T-helper 2 cell treated with Interferon-gamma antibody and Interleukin-4, amounts not matched to agents 5 μg/mL and 100 μg/mL, for 36 hours (primary cell): ENCODE measurements at regions not wholly inside any gene's neighbourhood (a gene's known extent, or its start where the extent isn't known, plus 50 kb on each side); places are given as distances from the start of the nearest gene placed in this dataset.
"Not testable (repeated sequence)": the region's sequence is repeated elsewhere in the genome, so short reads cannot be mapped to it uniquely, and the experiment has no call there.

ENCODE experiments used
- DNase-seq: peaks from one replicate; pipeline ENCODE4 v3.0.0; 2021; ENCODE audit warnings: low spot score
- H3K27ac Mint-ChIP-seq: one replicate; pipeline ENCODE4 v1.8.0; 2021; ENCODE audit warnings: mild to moderate bottlenecking, mixed read lengths
- H3K27me3 Mint-ChIP-seq: one replicate; pipeline ENCODE4 v1.8.0; 2021; ENCODE audit warnings: low read depth, mixed read lengths
- H3K36me3 Mint-ChIP-seq: one replicate; pipeline ENCODE4 v1.8.0; 2021; ENCODE audit warnings: low read depth, mixed read lengths
- H3K4me1 Mint-ChIP-seq: one replicate; pipeline ENCODE4 v1.8.0; 2021; ENCODE audit warnings: low read depth, mixed read lengths
- H3K4me3 Mint-ChIP-seq: one replicate; pipeline ENCODE4 v1.8.0; 2022; ENCODE audit warnings: mild to moderate bottlenecking, moderate library complexity, mixed read lengths
- H3K9me3 Mint-ChIP-seq: one replicate; pipeline ENCODE4 v1.8.0; 2021; ENCODE audit warnings: mixed read lengths

- Mint-ChIP-seq H3K9me3 (peaks cover 7% of the 10 kb centered on the region), H3K4me1 (no peaks in the 10 kb centered on the region), H3K27me3 (no peaks in the 10 kb centered on the region), H3K36me3 (no peaks in the 10 kb centered on the region), H3K4me3 (no peak overlapping the region), H3K27ac (no peak overlapping the region)
- DNase-seq: no peak
Observed at GRCh38 chr2:71976685-71977084, 171.0 kb downstream of the CYP26B1 start.

- Mint-ChIP-seq H3K36me3 (no peaks in the 10 kb centered on the region), H3K4me3 (no peak overlapping the region), H3K27me3 (no peaks in the 10 kb centered on the region), H3K9me3 (peaks cover 7% of the 10 kb centered on the region), H3K27ac (no peak overlapping the region), H3K4me1 (no peaks in the 10 kb centered on the region)
- no peak for DNase-seq
Observed at GRCh38 chr2:71974846-71975245, 172.8 kb downstream of the CYP26B1 start.

DNA sequence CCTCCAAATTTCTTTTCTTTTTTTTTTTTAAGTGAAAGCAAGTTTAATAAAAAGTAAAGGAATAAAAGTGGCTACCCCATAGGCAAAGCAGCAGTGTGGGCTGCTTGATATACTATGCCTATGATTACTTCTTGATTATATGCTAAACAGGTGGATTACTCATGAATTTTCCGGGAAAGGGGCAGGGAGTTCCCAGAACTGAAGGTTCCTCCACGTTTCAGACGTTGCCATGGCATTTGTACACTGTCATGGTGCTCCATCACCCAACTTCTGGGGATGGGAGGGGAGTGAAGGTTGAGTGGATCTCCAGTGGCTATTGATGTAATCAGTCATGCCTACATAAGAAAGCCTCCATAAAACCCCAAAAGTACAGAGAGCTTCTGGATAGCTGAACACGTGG lies 176.2 kb downstream of the CYP26B1 start:
- Mint-ChIP-seq H3K4me3 (no peak overlapping the region), H3K27ac (no peak overlapping the region), H3K9me3 (no peaks in the 10 kb centered on the region), H3K4me1 (no peaks in the 10 kb centered on the region), H3K27me3 (no peaks in the 10 kb centered on the region), H3K36me3 (no peaks in the 10 kb centered on the region)
- no peak for DNase-seq

DNA sequence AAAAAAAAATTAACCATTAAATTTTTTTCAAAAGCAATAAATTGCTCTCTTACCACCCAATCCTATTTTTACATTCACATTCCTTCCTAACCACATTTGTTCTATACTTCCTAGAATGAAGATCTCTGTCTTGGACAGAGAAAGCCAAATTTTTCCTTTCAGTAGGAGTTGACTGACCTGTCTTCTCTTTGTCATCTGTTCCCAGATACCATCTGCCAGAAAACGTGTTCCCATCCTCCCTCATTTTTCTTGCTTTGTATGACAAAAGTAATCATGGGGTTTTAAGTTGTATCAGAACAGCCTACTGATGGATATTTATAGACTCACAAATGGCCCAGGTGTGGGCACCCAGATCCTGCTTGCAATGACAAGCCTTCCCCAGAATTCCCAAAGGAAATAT lies 182.1 kb downstream of the CYP26B1 start:
- no peaks in the 10 kb centered on the region for H3K4me1 Mint-ChIP-seq
- H3K27ac Mint-ChIP-seq: no peak overlapping the region
- H3K27me3 Mint-ChIP-seq: no peaks in the 10 kb centered on the region
- DNase-seq: no peak
- no peaks in the 10 kb centered on the region for H3K9me3 Mint-ChIP-seq
- H3K4me3 Mint-ChIP-seq: no peak overlapping the region
- no peaks in the 10 kb centered on the region for H3K36me3 Mint-ChIP-seq

- H3K4me3 Mint-ChIP-seq: no peak overlapping the region
- H3K9me3 Mint-ChIP-seq: peaks cover 12% of the 10 kb centered on the region
- no peak for DNase-seq
- no peaks in the 10 kb centered on the region for H3K36me3 Mint-ChIP-seq
- no peaks in the 10 kb centered on the region for H3K4me1 Mint-ChIP-seq
- H3K27me3 Mint-ChIP-seq: no peaks in the 10 kb centered on the region
- no peak overlapping the region for H3K27ac Mint-ChIP-seq
Observed at GRCh38 chr2:71962911-71963694, 184.6 kb downstream of the CYP26B1 start.

- H3K36me3 Mint-ChIP-seq: no peaks in the 10 kb centered on the region
- no peak overlapping the region for H3K27ac Mint-ChIP-seq
- no peak overlapping the region for H3K4me3 Mint-ChIP-seq
- H3K4me1 Mint-ChIP-seq: no peaks in the 10 kb centered on the region
- no peaks in the 10 kb centered on the region for H3K27me3 Mint-ChIP-seq
- H3K9me3 Mint-ChIP-seq: peaks cover 19% of the 10 kb centered on the region
- DNase-seq: no peak
Observed at GRCh38 chr2:71962350-71962749, 185.3 kb downstream of the CYP26B1 start.

DNA sequence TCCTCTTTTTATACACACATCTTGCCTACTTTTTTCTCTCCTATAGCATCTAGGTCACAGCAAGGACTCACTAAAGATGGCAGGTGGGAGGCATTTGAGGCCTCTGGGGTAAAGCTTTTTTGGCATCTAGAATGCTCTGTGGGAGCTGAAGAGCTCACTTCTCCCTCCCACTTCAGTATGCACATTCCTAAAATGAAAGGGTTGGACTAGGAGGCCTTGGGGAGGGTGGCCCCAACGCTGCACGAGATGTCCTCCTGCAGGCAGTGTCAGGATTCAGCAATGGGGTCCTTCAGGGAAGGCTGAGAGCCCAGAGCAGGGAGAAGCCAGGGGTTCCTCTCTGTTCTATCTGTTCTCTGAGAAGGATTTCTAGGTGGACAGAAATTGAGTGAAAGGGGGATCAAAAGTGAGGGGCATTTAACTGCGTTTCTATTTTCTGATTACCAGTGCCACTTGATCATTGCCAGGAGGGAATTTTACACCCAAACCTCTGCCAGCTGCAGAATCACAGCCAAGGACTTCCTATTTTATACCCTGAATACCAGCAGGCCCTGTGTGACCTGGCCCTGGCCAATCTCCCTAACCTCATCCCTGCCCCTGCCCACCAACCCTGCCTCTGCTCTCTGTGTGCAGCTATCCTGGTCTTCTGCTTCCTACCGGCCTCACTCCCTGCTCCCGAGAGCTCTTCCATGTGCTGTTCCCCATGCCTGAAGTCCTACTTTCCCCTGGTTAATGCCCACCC lies 186.2 kb downstream of the CYP26B1 start:
- peaks cover 25% of the 10 kb centered on the region for H3K9me3 Mint-ChIP-seq
- H3K4me3 Mint-ChIP-seq: no peak overlapping the region
- peaks cover 2% of the 10 kb centered on the region for H3K36me3 Mint-ChIP-seq
- no peak overlapping the region for H3K27ac Mint-ChIP-seq
- no peaks in the 10 kb centered on the region for H3K27me3 Mint-ChIP-seq
- no peaks in the 10 kb centered on the region for H3K4me1 Mint-ChIP-seq
- DNase-seq: no peak

GRCh38 chr2:71959494-71959893 lies 188.2 kb downstream of the CYP26B1 start:
- Mint-ChIP-seq H3K27me3 (no peaks in the 10 kb centered on the region), H3K27ac (no peak overlapping the region), H3K4me1 (no peaks in the 10 kb centered on the region), H3K9me3 (peaks cover 32% of the 10 kb centered on the region), H3K4me3 (no peak overlapping the region), H3K36me3 (peaks cover 2% of the 10 kb centered on the region)
- DNase-seq: no peak

- H3K4me1 Mint-ChIP-seq, H3K27me3 Mint-ChIP-seq, DNase-seq, H3K4me3 Mint-ChIP-seq, H3K36me3 Mint-ChIP-seq, H3K27ac Mint-ChIP-seq: not testable (repeated sequence)
- peaks cover 32% of the 10 kb centered on the region for H3K9me3 Mint-ChIP-seq
Observed at GRCh38 chr2:71958426-71958825, 189.2 kb downstream of the CYP26B1 start.

GRCh38 chr2:71952572-71953188 lies 195.0 kb downstream of the CYP26B1 start:
- peaks cover 2% of the 10 kb centered on the region for H3K36me3 Mint-ChIP-seq
- no peaks in the 10 kb centered on the region for H3K4me1 Mint-ChIP-seq
- no peak overlapping the region for H3K4me3 Mint-ChIP-seq
- peaks cover 16% of the 10 kb centered on the region for H3K9me3 Mint-ChIP-seq
- DNase-seq: no peak
- no peaks in the 10 kb centered on the region for H3K27me3 Mint-ChIP-seq
- no peak overlapping the region for H3K27ac Mint-ChIP-seq

GRCh38 chr2:71951718-71952404 lies 195.8 kb downstream of the CYP26B1 start:
- Mint-ChIP-seq H3K36me3 (no peaks in the 10 kb centered on the region), H3K27me3 (no peaks in the 10 kb centered on the region), H3K9me3 (peaks cover 8% of the 10 kb centered on the region), H3K4me1 (no peaks in the 10 kb centered on the region), H3K4me3 (no peak overlapping the region), H3K27ac (no peak overlapping the region)
- no peak for DNase-seq

- no peaks in the 10 kb centered on the region for H3K4me1 Mint-ChIP-seq
- H3K4me3 Mint-ChIP-seq: no peak overlapping the region
- H3K27me3 Mint-ChIP-seq: no peaks in the 10 kb centered on the region
- H3K9me3 Mint-ChIP-seq: peaks cover 3% of the 10 kb centered on the region
- H3K36me3 Mint-ChIP-seq: no peaks in the 10 kb centered on the region
- DNase-seq: no peak
- H3K27ac Mint-ChIP-seq: no peak overlapping the region
Observed at GRCh38 chr2:71951083-71951468, 196.6 kb downstream of the CYP26B1 start.

GRCh38 chr2:71950256-71951082 lies 197.2 kb downstream of the CYP26B1 start:
- H3K4me3 Mint-ChIP-seq: no peak overlapping the region
- H3K4me1 Mint-ChIP-seq: no peaks in the 10 kb centered on the region
- no peaks in the 10 kb centered on the region for H3K27me3 Mint-ChIP-seq
- no peaks in the 10 kb centered on the region for H3K9me3 Mint-ChIP-seq
- no peak for DNase-seq
- no peaks in the 10 kb centered on the region for H3K36me3 Mint-ChIP-seq
- no peak overlapping the region for H3K27ac Mint-ChIP-seq
